Osteoblast (primary cell): ENCODE measurements at regions not wholly inside any gene's neighbourhood (a gene's known extent, or its start where the extent isn't known, plus 50 kb on each side); places are given as distances from the start of the nearest gene placed in this dataset.

Experiments
- DNase-seq: peaks from one replicate; pipeline ENCODE4 v3.0.0; 2011; ENCODE audit warnings: low spot score, mixed read lengths; ENCODE audit not compliant: insufficient read length; ENCODE audit errors: missing footprints
- H2AFZ ChIP-seq: 2 replicates; pipeline ENCODE4 v1.6.0; 2011; ENCODE audit warnings: mild to moderate bottlenecking, low read length
- H3K27ac ChIP-seq: 2 replicates; pipeline ENCODE4 v1.5.1; 2011; ENCODE audit warnings: mild to moderate bottlenecking, low read depth, low read length, moderate library complexity
- H3K27me3 ChIP-seq: 2 replicates; pipeline ENCODE4 v1.6.0; 2012; ENCODE audit warnings: mild to moderate bottlenecking, control low read depth, inconsistent platforms, low read length, moderate library complexity; ENCODE audit not compliant: insufficient read depth
- H3K36me3 ChIP-seq: 2 replicates; pipeline ENCODE4 v1.5.1; 2011; ENCODE audit warnings: mild to moderate bottlenecking, low read length, control low read depth, moderate library complexity; ENCODE audit not compliant: insufficient read depth
- H3K4me1 ChIP-seq: 2 replicates; pipeline ENCODE4 v1.5.1; 2011; ENCODE audit warnings: mild to moderate bottlenecking, low read length, control low read depth, moderate library complexity; ENCODE audit not compliant: insufficient read depth
- H3K4me2 ChIP-seq: 2 replicates; pipeline ENCODE4 v1.6.0; 2011; ENCODE audit warnings: mild to moderate bottlenecking, low read length; ENCODE audit not compliant: insufficient read depth
- H3K4me3 ChIP-seq: fragments of 200-600 bp; sonication (generic); 3 replicates; pipeline ENCODE4 v1.5.1; 2012; ENCODE audit warnings: mild to moderate bottlenecking, low read length, inconsistent platforms; ENCODE audit not compliant: insufficient read depth
- H3K79me2 ChIP-seq: 2 replicates; pipeline ENCODE4 v1.6.0; 2012; ENCODE audit warnings: mild to moderate bottlenecking, low read length, control low read depth, inconsistent platforms; ENCODE audit not compliant: insufficient read depth
- H3K9me3 ChIP-seq: 2 replicates; pipeline ENCODE4 v1.5.1; 2011; ENCODE audit warnings: low read depth, low read length, control low read depth
- H4K20me1 ChIP-seq: 2 replicates; pipeline ENCODE4 v1.6.0; 2012; ENCODE audit warnings: mild to moderate bottlenecking, low read length, control low read depth; ENCODE audit not compliant: insufficient read depth
- TF ChIP-seq, protein P1 (sequence below): IDR thresholded peaks from 2 replicates; pipeline ENCODE4 v1.5.1; 2011; ENCODE audit warnings: mild to moderate bottlenecking, low read depth, low read length, moderate library complexity; ENCODE audit errors: extremely low read depth

DNA sequence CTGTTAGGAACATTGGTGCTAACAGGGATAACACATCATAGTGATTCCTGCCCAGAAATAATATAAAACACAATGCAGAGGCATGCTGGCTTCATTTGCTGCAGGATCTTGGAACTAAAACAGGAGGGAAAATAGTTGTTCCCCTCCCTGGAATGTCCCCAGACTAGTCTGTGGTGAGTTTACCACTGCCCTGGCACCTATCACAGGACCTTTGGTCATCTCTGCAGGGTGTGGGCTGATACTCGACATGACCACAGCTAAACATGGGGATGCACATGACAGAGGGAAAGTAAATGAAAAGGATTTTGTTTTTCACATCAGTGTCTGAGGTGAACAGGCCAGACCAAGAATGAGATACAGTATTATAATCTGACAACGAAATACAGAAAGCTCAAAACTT lies 160.2 kb upstream of the DKK2 start:
- Histone ChIP-seq H3K4me3 (no peak overlapping the region), H2AFZ (no peak overlapping the region), H3K27me3 (no peaks in the 10 kb centered on the region), H3K27ac (no peak overlapping the region), H3K4me1 (no peaks in the 10 kb centered on the region), H3K9me3 (no peaks in the 10 kb centered on the region), H3K79me2 (no peaks in the 10 kb centered on the region), H3K4me2 (no peak overlapping the region), H3K36me3 (no peaks in the 10 kb centered on the region), H4K20me1 (no peaks in the 10 kb centered on the region)
- DNase-seq = no peak
- TF ChIP-seq, protein P1, sequence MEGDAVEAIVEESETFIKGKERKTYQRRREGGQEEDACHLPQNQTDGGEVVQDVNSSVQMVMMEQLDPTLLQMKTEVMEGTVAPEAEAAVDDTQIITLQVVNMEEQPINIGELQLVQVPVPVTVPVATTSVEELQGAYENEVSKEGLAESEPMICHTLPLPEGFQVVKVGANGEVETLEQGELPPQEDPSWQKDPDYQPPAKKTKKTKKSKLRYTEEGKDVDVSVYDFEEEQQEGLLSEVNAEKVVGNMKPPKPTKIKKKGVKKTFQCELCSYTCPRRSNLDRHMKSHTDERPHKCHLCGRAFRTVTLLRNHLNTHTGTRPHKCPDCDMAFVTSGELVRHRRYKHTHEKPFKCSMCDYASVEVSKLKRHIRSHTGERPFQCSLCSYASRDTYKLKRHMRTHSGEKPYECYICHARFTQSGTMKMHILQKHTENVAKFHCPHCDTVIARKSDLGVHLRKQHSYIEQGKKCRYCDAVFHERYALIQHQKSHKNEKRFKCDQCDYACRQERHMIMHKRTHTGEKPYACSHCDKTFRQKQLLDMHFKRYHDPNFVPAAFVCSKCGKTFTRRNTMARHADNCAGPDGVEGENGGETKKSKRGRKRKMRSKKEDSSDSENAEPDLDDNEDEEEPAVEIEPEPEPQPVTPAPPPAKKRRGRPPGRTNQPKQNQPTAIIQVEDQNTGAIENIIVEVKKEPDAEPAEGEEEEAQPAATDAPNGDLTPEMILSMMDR = no peak

DNA sequence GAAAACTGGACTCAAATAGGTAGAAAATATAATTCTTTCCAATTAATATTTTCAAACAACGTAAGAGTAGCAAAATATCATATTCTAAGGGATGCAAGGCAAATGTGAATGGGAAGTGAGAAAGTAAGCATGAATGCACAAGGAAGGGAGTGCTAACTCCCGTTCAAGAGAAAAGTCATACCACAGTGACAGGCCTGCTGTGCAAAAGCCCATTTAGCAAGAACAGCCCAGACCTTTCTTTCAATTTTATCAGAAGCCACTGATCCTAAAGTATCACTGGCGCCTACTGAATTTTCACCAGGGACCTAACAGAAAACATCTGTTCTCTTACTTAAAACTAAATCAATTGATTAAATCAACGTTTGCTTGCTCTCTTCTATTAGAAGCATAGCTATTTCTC lies 157.9 kb upstream of the DKK2 start:
- Histone ChIP-seq H3K4me3 (no peak overlapping the region), H3K79me2 (no peaks in the 10 kb centered on the region), H2AFZ (no peak overlapping the region), H3K4me1 (no peaks in the 10 kb centered on the region), H3K36me3 (no peaks in the 10 kb centered on the region), H4K20me1 (no peaks in the 10 kb centered on the region), H3K9me3 (no peaks in the 10 kb centered on the region), H3K27ac (no peak overlapping the region), H3K27me3 (no peaks in the 10 kb centered on the region), H3K4me2 (no peak overlapping the region)
- DNase-seq = no peak
- TF ChIP-seq, protein P1 = no peak

DNA sequence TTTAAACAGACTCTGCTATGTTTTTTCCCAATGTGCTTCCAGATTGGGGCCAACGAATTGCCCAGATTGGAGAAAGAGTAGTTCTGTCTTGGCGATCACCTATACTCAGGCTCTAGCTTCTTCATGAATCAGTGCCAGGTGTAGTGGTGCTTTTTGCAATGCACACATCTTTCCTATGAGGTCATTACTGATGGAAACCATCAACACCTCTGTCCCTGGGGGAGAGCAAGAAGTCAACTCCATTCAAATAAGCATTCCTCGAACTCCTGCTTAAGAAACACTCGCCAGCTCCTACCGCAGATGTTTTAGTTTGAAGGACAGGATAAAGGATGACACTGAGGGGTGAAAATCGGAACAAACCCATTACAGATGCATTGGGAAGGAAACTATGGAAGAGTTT lies 156.5 kb upstream of the DKK2 start:
- H3K36me3 ChIP-seq = no peaks in the 10 kb centered on the region
- no peaks in the 10 kb centered on the region for H3K79me2 ChIP-seq
- no peaks in the 10 kb centered on the region for H3K4me1 ChIP-seq
- no peaks in the 10 kb centered on the region for H3K27me3 ChIP-seq
- DNase-seq = no peak
- H3K9me3 ChIP-seq = no peaks in the 10 kb centered on the region
- H3K4me3 ChIP-seq = no peak overlapping the region
- no peak overlapping the region for H3K4me2 ChIP-seq
- H2AFZ ChIP-seq = no peak overlapping the region
- no peaks in the 10 kb centered on the region for H4K20me1 ChIP-seq
- H3K27ac ChIP-seq = no peak overlapping the region
- TF ChIP-seq, protein P1 = no peak

DNA sequence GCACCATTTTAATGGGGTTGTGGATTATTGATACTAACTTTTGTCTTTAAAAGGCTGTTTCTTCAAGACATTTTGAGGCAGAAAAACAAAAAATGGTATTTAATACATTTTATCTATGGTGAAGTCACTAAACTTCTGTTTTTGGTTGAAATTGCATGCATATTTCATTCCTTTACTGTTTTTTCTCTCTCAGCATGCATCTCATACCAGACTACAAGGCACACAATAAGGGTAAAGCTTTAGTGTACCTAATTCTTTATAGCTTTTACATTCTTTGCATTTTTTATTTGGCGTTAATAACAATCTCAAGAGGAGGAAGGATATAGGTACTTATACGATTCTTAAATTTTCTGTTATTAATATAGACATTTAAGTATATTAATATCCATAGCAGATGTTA lies 151.0 kb upstream of the DKK2 start:
- Histone ChIP-seq H3K79me2 (no peaks in the 10 kb centered on the region), H3K9me3 (no peaks in the 10 kb centered on the region), H3K4me1 (no peaks in the 10 kb centered on the region), H3K27me3 (no peaks in the 10 kb centered on the region), H2AFZ (no peak overlapping the region), H3K36me3 (no peaks in the 10 kb centered on the region), H4K20me1 (no peaks in the 10 kb centered on the region), H3K4me3 (no peak overlapping the region), H3K4me2 (no peak overlapping the region), H3K27ac (no peak overlapping the region)
- TF ChIP-seq, protein P1 = no peak
- DNase-seq = no peak
